ENCODE measurements at regions not wholly inside any gene's neighbourhood (a gene's known extent, or its start where the extent isn't known, plus 50 kb on each side); places are given as distances from the start of the nearest gene placed in this dataset.

DNA sequence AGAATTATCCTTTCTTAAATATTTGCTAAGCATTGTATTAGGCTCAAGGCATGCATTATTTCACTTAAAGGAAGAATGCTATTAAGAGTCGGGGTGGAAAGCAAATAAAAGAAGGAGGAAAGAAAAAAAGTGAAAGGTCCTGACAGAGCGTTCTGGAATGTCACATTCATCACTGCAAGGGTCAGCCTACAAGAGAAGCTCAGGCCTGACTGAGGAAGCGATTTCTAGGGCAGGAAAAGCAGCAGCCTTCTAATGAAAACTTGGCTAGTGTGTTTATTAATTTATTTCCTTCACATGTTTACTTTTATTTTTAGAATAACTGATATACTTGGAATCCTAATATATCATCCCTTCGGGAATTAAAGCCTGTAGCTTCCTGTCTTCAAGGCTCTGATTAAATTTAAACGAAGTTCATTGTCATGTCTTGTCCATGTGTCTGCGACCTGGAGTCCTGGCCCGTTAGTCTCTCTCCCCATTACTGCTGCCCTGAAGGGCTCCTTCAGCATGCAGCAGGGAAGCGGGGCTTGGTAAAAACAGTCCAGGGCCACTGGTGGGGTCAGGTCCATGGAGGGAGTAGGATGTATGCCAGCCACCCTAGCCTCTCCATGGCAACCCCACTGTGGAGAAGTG, 119.2 kb upstream of the CCDC68 start:
- peaks cover 14% of the 10 kb centered on the region for H3K4me1 ChIP-seq
- peaks cover 8% of the 10 kb centered on the region for H3K9me3 ChIP-seq (replicated peaks)
- no peak for TF ChIP-seq CTCF (IDR thresholded peaks at IDR 0.05; ENCODE audit: borderline replicate concordance)
- H3K36me3 ChIP-seq = no peaks in the 10 kb centered on the region
- H3K27me3 ChIP-seq (ENCODE audit: low read depth) = no peaks in the 10 kb centered on the region
- no peak overlapping the region for H3K4me3 ChIP-seq
- H3K27ac ChIP-seq (replicated peaks) = peak overlapping the region; percentile 15
- DNase-seq = no peak
- intact Hi-C loops (cut with micrococcal nuclease) = no loop called here

DNA sequence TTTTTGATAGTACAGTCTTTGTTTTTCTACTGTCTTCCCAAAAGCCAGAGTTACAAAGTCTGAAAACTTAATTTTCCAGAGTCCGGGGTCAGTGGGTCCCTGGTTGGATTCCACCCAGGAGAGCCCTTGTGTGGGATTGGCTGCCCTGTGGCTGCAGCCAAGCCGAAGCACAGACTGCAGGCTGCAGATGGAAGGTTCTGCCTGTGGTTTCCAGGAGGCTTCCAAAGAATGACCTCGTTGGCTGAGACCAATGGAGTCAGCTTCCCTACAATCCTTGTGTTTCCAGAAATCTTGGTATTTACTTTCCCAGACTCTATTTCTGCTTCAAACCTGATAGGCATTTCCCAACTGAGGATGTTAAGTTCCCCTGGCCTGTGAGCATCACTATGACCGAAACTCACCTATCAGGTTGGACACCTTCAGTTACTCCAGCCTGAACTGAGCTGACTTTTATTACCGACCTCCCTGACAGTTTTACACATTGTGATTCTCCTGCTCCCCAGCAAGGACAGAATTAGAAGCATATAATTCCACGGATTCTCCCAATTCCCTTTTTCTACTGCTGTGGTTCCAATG, 117.5 kb upstream of the CCDC68 start:
- Histone ChIP-seq H3K4me1 (peaks cover 14% of the 10 kb centered on the region), H3K27ac (replicated peaks) (no peak overlapping the region), H3K4me3 (no peak overlapping the region), H3K27me3 (ENCODE audit: low read depth) (no peaks in the 10 kb centered on the region), H3K36me3 (no peaks in the 10 kb centered on the region), H3K9me3 (replicated peaks) (peaks cover 8% of the 10 kb centered on the region)
- intact Hi-C loops (cut with micrococcal nuclease) = no loop called here
- TF ChIP-seq CTCF (IDR thresholded peaks at IDR 0.05; ENCODE audit: borderline replicate concordance) = no peak
- no peak for DNase-seq

DNA sequence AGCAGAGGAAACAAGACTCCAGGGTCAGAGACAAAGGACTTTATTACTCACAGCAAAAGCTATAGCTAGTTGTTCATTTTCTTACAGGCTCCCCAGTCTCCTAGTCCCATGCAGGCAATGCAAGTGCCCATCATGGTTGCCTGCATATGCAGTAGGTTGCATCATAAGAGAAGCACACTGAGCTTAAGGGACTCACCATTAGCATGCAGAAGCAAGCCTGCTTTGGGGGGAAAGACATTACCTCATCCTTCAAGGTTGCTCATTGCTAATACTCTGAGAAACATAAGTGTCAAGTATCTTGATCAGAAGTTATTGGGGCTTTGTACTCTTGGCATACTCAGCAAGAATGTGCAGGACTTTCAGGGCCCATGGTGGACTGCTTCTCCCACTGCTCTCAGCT, 114.6 kb upstream of the CCDC68 start:
- Histone ChIP-seq H3K4me1 (peaks cover 8% of the 10 kb centered on the region), H3K36me3 (no peaks in the 10 kb centered on the region), H3K4me3 (no peak overlapping the region), H3K27me3 (ENCODE audit: low read depth) (no peaks in the 10 kb centered on the region), H3K9me3 (replicated peaks) (peaks cover 8% of the 10 kb centered on the region), H3K27ac (replicated peaks) (no peak overlapping the region)
- no peak for DNase-seq
- TF ChIP-seq CTCF (IDR thresholded peaks at IDR 0.05; ENCODE audit: borderline replicate concordance) = no peak
- intact Hi-C loops (cut with micrococcal nuclease) = no loop called here

GRCh38 chr18:55073116-55073515, 113.9 kb upstream of the CCDC68 start:
- Histone ChIP-seq H3K4me3 (no peak overlapping the region), H3K4me1 (peaks cover 1% of the 10 kb centered on the region), H3K27ac (replicated peaks) (no peak overlapping the region), H3K36me3 (no peaks in the 10 kb centered on the region), H3K9me3 (replicated peaks) (peaks cover 8% of the 10 kb centered on the region), H3K27me3 (ENCODE audit: low read depth) (no peaks in the 10 kb centered on the region)
- no peak for TF ChIP-seq CTCF (IDR thresholded peaks at IDR 0.05; ENCODE audit: borderline replicate concordance)
- no peak for DNase-seq
- intact Hi-C loops (cut with micrococcal nuclease) = no loop called here

DNA sequence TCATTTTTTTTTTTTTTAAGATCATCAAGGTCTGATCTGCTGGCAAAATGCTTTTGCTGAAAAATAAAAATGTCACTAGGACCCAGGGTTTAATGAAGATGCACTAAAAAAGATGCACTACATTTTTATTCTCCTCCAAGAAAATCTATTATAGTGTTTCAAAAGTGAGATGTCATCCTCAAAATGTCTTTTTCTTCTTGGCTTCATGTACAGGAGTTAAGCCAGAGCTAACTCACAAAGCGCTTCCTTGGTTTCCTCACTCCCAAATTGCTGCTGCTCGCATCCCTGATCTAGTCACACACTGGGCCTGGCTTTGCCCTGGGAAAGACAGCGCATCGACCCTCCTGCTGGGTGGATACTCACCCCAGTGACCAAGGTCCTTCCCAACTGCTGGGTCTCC, 113.4 kb upstream of the CCDC68 start:
- H3K9me3 ChIP-seq (replicated peaks) = peaks cover 8% of the 10 kb centered on the region
- H3K4me3 ChIP-seq = no peak overlapping the region
- intact Hi-C loops (cut with micrococcal nuclease) = no loop called here
- TF ChIP-seq CTCF (IDR thresholded peaks at IDR 0.05; ENCODE audit: borderline replicate concordance) = no peak
- no peaks in the 10 kb centered on the region for H3K4me1 ChIP-seq
- no peaks in the 10 kb centered on the region for H3K36me3 ChIP-seq
- no peaks in the 10 kb centered on the region for H3K27me3 ChIP-seq (ENCODE audit: low read depth)
- H3K27ac ChIP-seq (replicated peaks) = no peak overlapping the region
- no peak for DNase-seq
